ENCODE measurements at regions not wholly inside any gene's neighbourhood (a gene's known extent, or its start where the extent isn't known, plus 50 kb on each side); places are given as distances from the start of the nearest gene placed in this dataset.
"Not testable (repeated sequence)": the region's sequence is repeated elsewhere in the genome, so short reads cannot be mapped to it uniquely, and the experiment has no call there.

- H3K9me1 ChIP-seq (ENCODE audit: control insufficient read depth, extremely low read depth, insufficient read depth, low read length) = no peaks in the 10 kb centered on the region
- no peaks in the 10 kb centered on the region for H4K20me1 ChIP-seq (ENCODE audit: control insufficient read depth, extremely low read depth, insufficient read depth, low read length)
- no peaks in the 10 kb centered on the region for H3K9me3 ChIP-seq (ENCODE audit: control insufficient read depth, low read depth, low read length)
- peaks cover 8% of the 10 kb centered on the region for H3K4me1 ChIP-seq (ENCODE audit: control insufficient read depth, extremely low read depth, insufficient read depth, low read length)
- H3K27me3 ChIP-seq (ENCODE audit: control insufficient read depth, extremely low read depth, insufficient read depth, low read length) = no peaks in the 10 kb centered on the region
- no peak overlapping the region for H3K9ac ChIP-seq (ENCODE audit: control insufficient read depth, extremely low read depth, insufficient read depth, low read length)
- dilution Hi-C loops (cut with MboI; ENCODE audit: extremely low pct_ligation_motif_present, low sequenced_read_pairs) = no loop called here
- H3K27ac ChIP-seq (ENCODE audit: control insufficient read depth, insufficient read depth, low read length) = no peak overlapping the region
- H3K4me2 ChIP-seq (ENCODE audit: control insufficient read depth, extremely low read depth, insufficient read depth, low read depth, low read length) = no peak overlapping the region
- no peak for TF ChIP-seq CTCF (optimal IDR thresholded peaks at IDR 0.05 in 1 of 3, IDR thresholded peaks at IDR 0.05 in 1 of 3, conservative IDR thresholded peaks at IDR 0.05 in 1 of 3; ENCODE audit: extremely low read depth in 1 of 3, insufficient read depth in 2 of 3, low read length in 3 of 3)
- TF ChIP-seq EZH2 (IDR thresholded peaks at IDR 0.05; ENCODE audit: low read length) = no peak
- H3K4me3 ChIP-seq (ENCODE audit: control insufficient read depth in 2 of 3, extremely low read depth in 1 of 3, insufficient read depth in 2 of 3, low read depth in 1 of 3, low read length in 3 of 3) = no peak overlapping the region
- DNase-seq (ENCODE audit: low read depth, low spot score) (no peak), FAIRE-seq (no peak)
- no peak overlapping the region for H2AFZ ChIP-seq (ENCODE audit: control insufficient read depth, low read length)
- H3K36me3 ChIP-seq (ENCODE audit: control insufficient read depth in 2 of 2, extremely low read depth in 1 of 2, insufficient read depth in 2 of 2, low read length in 2 of 2) = no peaks in the 10 kb centered on the region
- H3K79me2 ChIP-seq (ENCODE audit: control insufficient read depth, insufficient read depth, low read length) = no peaks in the 10 kb centered on the region
These were observed 61.9 kb upstream of the RDX start for GRCh38 chr11:110358336-110358735.

GRCh38 chr11:110360781-110361408 is 64.5 kb upstream of the RDX start:
- H4K20me1 ChIP-seq (ENCODE audit: control insufficient read depth, extremely low read depth, insufficient read depth, low read length); H3K9me3 ChIP-seq (ENCODE audit: control insufficient read depth, low read depth, low read length); H3K4me1 ChIP-seq (ENCODE audit: control insufficient read depth, extremely low read depth, insufficient read depth, low read length); FAIRE-seq; H3K79me2 ChIP-seq (ENCODE audit: control insufficient read depth, insufficient read depth, low read length); H3K36me3 ChIP-seq (ENCODE audit: control insufficient read depth in 2 of 2, extremely low read depth in 1 of 2, insufficient read depth in 2 of 2, low read length in 2 of 2); H3K4me2 ChIP-seq (ENCODE audit: control insufficient read depth, extremely low read depth, insufficient read depth, low read depth, low read length); DNase-seq (ENCODE audit: low read depth, low spot score); H3K4me3 ChIP-seq (ENCODE audit: control insufficient read depth in 2 of 3, extremely low read depth in 1 of 3, insufficient read depth in 2 of 3, low read depth in 1 of 3, low read length in 3 of 3); dilution Hi-C loops (cut with MboI; ENCODE audit: extremely low pct_ligation_motif_present, low sequenced_read_pairs); H2AFZ ChIP-seq (ENCODE audit: control insufficient read depth, low read length); H3K27me3 ChIP-seq (ENCODE audit: control insufficient read depth, extremely low read depth, insufficient read depth, low read length); H3K27ac ChIP-seq (ENCODE audit: control insufficient read depth, insufficient read depth, low read length); H3K9me1 ChIP-seq (ENCODE audit: control insufficient read depth, extremely low read depth, insufficient read depth, low read length); H3K9ac ChIP-seq (ENCODE audit: control insufficient read depth, extremely low read depth, insufficient read depth, low read length): not testable (repeated sequence)

GRCh38 chr11:110362971-110363509 is 66.6 kb upstream of the RDX start:
- DNase-seq (ENCODE audit: low read depth, low spot score) (no peak), FAIRE-seq (no peak)
- no peak overlapping the region for H3K4me3 ChIP-seq (ENCODE audit: control insufficient read depth in 2 of 3, extremely low read depth in 1 of 3, insufficient read depth in 2 of 3, low read depth in 1 of 3, low read length in 3 of 3)
- dilution Hi-C loops (cut with MboI; ENCODE audit: extremely low pct_ligation_motif_present, low sequenced_read_pairs) = no loop called here
- no peaks in the 10 kb centered on the region for H3K36me3 ChIP-seq (ENCODE audit: control insufficient read depth in 2 of 2, extremely low read depth in 1 of 2, insufficient read depth in 2 of 2, low read length in 2 of 2)
- no peak overlapping the region for H3K9ac ChIP-seq (ENCODE audit: control insufficient read depth, extremely low read depth, insufficient read depth, low read length)
- H4K20me1 ChIP-seq (ENCODE audit: control insufficient read depth, extremely low read depth, insufficient read depth, low read length) = no peaks in the 10 kb centered on the region
- H3K4me1 ChIP-seq (ENCODE audit: control insufficient read depth, extremely low read depth, insufficient read depth, low read length) = no peaks in the 10 kb centered on the region
- no peaks in the 10 kb centered on the region for H3K9me1 ChIP-seq (ENCODE audit: control insufficient read depth, extremely low read depth, insufficient read depth, low read length)
- no peak overlapping the region for H3K27ac ChIP-seq (ENCODE audit: control insufficient read depth, insufficient read depth, low read length)
- peak overlapping the region; percentile 67 for H2AFZ ChIP-seq (ENCODE audit: control insufficient read depth, low read length)
- no peaks in the 10 kb centered on the region for H3K79me2 ChIP-seq (ENCODE audit: control insufficient read depth, insufficient read depth, low read length)
- H3K4me2 ChIP-seq (ENCODE audit: control insufficient read depth, extremely low read depth, insufficient read depth, low read depth, low read length) = no peak overlapping the region
- TF ChIP-seq EZH2 (IDR thresholded peaks at IDR 0.05; ENCODE audit: low read length) (no peak), CTCF (optimal IDR thresholded peaks at IDR 0.05 in 1 of 3, IDR thresholded peaks at IDR 0.05 in 1 of 3, conservative IDR thresholded peaks at IDR 0.05 in 1 of 3; ENCODE audit: extremely low read depth in 1 of 3, insufficient read depth in 2 of 3, low read length in 3 of 3) (no peak)
- H3K9me3 ChIP-seq (ENCODE audit: control insufficient read depth, low read depth, low read length) = no peaks in the 10 kb centered on the region
- no peaks in the 10 kb centered on the region for H3K27me3 ChIP-seq (ENCODE audit: control insufficient read depth, extremely low read depth, insufficient read depth, low read length)

Measured in keratinocyte (primary cell).